GM18861 (cell line): ENCODE measurements at regions not wholly inside any gene's neighbourhood (a gene's known extent, or its start where the extent isn't known, plus 50 kb on each side); places are given as distances from the start of the nearest gene placed in this dataset.

Source experiments
- ATAC-seq: cut with Tn5 transposase; IDR thresholded peaks from one replicate; pipeline ENCODE4 v1.9.1; 2021; ENCODE audit not compliant: unreplicated experiment

DNA sequence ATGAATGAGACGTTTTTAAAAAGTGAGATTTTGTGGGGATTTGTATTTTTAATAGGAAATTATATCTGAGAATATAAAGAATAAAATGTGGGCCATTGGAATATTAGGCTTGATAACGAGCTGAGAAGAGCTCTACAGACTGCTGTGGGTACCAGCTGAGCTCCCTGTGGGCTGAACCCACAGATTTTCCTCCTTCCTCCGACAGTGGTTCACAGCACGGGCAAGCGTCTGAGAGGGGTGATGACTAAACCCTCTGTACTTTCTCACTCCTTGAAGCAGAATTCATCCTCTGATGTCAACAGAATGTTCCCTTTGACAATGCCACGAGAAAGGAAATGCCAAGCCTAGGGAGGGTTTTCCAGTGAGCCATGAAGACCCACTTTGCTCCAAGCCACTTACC is 102.7 kb upstream of the AJAP1 start:
- ATAC-seq: no peak

DNA sequence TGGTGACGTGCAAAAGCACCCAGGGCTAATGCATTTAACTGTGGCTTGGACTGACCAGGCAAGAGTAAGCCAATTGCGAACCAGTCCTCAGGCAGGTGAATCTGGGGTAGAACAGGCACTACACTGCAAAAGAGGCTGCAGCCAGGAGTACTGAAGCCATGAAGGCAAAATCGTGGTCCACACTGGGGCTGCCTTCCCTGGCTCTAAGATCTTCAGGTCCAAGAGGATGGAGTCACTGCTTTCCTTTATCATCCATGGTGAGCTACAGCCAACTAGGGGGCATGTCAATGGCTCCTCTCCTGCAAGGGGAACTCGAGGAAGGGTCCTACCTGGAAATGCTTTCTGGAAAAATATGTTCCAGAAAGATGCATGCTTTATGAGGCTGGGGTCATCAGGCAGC is 100.6 kb upstream of the AJAP1 start:
- no peak for ATAC-seq

DNA sequence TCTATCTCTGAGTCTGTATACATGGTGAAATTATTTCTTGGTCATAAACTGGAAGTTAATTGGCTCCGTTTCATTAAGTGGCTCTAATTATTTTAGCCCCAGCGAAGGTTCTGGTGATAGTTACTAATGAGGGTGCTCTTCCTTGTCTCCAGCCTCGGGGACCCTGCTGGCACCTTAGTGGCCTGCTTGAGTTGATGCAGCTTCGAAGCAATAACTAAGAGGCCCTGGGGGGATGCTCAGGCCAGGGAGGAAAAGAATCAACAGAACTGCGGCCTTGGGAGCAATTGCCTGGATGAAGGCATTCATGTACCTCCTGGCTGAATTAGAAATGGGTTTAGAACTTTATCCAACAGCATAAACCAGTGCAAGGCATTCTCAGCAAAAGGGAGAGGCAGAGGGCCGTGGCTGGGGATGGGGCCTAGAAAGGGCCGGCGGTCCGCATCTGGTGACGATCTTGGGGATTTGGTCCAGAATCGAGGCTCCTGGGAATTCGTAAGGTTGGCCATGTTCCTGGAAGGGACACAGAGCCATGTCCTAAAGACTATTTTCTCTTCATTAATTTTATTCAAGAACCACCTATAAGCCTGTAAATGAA is 100.0 kb upstream of the AJAP1 start:
- ATAC-seq: no peak

DNA sequence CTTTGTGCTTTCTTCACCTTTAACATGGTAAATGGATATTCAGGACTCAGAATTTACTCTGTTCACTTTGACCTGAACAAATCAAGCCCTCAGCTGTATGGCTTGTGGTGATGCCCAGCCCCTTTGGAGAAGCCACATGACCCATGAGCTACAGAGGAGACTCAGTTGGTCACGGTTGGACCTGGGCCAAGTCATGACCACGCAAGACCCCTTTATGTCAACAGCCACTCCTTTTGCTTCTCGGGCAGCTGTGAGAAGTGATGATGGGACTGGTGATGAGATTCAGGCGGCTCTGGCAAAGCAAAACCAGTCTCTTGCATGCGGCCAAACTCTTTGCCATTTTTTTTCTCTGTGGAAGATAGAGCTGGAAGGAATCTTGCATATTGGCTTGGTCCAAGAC is 96.5 kb upstream of the AJAP1 start:
- ATAC-seq: no peak

DNA sequence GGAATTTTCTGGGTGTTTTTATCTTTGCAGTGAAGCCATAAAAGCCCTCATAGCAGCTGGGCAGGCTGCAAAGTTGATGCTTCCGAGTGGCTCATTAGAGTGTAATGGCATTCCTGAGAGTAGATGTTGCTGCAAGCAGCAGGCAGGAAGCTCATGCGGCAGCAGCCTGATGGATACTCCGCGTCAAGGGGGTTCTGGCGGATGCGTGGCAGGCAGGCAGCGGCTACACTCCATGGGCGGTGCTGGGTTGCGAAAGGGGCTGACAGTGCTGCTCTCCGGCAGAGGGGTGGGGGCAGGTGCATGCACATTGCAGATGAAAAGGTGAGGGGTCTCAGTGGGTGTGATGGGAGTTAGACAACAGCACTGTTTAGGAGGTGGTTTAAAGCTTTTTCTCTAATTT is 93.2 kb upstream of the AJAP1 start:
- no peak for ATAC-seq

DNA sequence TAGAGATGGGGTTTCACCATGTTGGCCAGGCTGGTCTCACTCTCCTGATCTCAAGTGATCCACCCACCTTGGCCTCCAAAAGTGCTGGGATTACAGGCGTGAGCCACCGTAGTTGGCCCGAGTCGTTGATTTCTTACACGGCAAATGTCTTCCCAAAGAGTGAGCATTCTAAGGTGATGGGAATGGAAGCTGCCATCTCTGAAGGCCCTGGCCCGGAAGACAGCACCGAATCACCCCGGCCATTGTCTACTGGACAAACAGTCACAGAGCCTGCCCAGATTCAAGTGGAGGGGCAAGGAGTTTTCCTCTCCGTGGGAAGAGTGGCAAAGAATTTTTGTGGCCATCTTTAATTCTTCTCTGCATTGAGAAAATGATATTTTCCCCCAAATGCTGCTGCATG is 92.1 kb upstream of the AJAP1 start:
- ATAC-seq: no peak

DNA sequence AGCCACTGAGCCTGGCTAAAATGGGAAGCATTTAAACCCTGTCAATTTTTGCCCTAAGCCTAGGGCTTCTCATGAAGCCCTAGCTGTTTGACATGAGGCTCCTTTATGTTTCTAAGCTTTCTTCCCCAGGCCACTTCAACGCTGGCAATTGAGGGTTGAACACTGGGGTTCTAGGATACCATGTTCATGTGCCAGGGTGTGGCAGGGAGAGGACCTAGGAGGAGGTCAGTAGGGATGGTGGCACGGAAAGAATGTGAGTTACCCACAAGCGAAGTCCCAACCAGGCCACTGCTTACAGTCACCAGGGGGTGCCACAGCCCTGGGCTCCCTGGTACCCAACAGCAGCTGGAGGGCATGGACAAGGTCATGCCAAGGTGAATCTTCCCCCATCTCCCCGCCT is 90.8 kb upstream of the AJAP1 start:
- ATAC-seq: no peak

DNA sequence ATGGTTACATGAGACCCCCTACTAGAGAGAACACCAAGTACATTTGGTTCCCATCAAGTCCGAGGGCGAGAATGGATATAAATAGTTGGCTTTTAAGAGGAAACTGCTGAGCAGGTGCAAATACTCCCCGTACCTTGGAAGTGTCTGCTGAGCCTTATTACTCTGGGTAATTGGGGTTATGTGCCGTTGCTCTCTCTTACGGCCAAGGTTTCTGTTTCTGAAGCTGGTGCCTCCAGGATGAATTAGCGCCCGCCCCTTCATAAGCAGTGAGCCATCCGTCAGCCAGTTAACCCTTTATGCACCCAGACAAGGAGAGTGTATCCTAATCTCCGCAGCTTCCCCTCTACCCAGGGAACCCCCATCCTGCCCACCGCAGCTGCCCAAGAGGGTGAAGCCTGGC is 90.4 kb upstream of the AJAP1 start:
- ATAC-seq: no peak

DNA sequence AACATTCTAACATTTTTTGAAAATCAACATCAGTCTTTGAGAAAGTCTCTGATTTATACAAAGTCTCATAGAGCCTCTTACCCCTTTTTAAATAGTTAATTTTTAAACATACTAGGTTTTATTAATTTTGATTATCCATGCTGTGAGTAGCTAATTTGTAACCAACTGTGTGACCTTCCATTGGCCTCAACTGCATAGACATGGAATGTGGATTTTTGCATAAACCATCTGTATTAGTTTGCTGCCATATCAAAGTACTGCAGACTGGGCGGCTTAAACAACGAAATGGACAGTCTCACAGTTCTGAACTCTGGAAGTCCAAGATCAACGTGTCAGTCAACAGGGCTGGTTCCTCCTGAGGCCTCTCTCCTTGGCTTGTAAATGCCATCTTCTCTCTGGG is 89.2 kb upstream of the AJAP1 start:
- no peak for ATAC-seq

DNA sequence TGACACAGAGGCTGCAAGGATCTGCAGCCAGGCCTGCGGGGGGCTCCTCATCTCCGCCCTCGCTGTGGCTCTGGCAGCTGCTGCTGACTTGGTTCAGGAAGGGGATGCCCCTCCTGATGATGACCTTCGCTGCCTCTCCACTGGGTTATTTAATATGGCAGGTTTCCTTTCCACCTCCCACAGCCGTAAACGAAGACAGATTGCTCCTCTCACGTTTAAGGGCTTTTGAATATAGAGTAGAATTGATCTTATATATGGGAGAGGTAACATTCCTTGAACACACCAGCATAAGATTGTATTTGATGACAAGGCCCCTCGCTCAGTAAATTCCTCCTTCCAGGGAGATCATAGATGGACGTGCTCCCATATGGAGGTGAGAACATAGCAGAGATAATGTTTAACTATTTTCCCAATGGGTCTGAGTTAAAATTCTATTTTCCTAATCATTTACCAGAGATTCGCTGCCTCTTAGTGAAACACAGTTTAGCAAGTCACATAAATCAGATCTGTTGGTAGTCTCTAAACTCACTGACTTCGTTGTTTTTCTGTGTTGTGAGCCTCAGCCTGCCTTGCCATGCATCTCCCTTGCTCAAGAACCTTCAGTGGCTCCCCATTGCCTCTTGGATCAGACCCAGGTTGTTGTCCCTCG is 88.5 kb upstream of the AJAP1 start:
- ATAC-seq: no peak

DNA sequence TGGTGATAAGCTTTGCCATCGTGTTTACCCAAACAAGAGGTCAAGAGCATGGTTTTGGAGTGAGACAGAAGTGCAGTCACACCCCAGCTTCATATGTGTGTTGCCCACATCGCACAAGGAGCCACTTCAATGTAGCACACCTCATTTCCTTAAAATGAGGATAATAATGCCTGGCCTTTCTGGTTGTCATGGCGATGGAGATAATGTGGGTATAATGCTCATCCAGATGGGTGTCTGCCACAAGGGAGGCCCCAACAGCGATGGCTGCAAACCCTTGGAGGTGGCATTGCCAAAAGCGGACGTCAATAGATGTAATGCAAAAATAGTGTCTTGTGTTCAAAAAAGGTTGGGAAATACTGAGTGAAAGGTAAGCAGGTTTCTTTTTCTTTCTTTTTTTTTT is 83.1 kb upstream of the AJAP1 start:
- no peak for ATAC-seq

DNA sequence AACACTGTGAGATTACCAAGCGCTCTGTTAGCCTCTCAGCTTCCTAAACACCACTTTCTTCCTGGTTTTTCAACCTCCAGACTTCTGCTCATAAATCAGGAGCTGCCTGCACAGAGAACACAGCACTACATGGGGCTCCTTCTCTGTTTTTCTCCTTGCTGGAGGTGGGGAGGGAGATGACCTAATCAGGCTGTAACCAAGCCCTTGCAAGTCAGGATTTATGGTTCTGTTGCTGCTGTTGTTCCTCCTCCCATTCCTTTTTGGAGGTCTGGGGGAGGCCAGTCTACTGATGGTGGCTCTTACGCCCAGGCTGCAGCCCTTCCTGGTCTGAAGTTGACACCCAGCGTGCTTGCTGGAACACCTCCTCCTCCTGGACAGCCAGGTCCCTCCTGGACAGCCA is 80.9 kb upstream of the AJAP1 start:
- ATAC-seq: no peak

DNA sequence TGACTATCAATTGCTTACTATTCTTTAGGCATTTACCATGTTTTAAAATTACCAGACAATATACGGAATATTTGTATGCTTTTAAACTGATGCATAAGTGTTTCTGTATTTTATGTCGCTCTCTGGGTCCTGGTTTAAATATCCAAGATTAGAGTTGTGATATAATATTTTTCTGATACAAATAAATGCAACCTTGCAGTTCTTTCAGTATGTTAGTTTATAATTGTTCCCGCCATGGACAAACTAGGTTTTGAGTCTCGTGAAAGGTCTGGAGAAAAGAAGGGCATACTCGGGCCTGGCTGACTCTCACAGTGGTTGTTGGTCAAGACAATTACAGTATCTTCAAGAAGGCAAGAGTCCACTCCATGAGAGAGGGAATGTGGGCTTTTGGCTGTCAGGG is 72.6 kb upstream of the AJAP1 start:
- ATAC-seq: no peak

DNA sequence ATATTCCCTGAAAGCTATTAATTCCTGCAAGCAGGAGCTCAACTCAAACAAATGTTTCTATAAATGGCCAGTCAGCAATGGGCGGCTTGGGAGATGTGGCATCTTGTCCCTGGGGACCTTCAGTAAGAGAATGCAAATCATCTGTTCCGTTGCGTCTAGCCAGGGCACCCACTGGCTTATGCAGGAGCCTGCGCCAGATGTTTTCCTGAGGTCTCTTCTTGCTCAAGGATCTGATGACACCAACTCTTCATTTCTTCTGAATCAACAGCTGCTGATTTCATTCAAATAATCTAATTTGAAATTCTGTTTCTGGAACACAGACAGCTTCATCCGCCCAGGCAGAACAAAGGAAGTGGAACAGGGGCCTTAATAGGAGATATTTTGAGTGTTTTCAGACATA is 70.0 kb upstream of the AJAP1 start:
- ATAC-seq: no peak

DNA sequence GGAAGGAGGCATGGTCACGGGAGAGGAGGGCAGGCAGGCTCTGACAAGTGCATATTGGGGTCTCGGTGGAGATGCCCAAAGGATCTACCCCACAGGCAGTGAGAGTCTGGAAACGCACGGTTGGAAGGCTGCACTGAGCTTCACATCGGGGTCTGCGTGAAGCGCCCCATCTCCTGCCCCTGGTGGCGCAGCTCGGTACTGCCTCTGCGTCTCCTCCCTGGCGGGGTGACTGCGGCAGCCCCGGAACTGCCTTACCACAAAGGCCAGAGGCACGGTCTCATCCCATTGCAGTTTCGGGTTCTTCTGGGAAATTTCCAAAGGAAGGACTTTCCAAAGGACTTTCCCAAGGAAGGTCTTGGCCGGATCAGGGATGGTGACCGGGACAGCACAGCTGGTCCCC is 69.2 kb upstream of the AJAP1 start:
- ATAC-seq: no peak

DNA sequence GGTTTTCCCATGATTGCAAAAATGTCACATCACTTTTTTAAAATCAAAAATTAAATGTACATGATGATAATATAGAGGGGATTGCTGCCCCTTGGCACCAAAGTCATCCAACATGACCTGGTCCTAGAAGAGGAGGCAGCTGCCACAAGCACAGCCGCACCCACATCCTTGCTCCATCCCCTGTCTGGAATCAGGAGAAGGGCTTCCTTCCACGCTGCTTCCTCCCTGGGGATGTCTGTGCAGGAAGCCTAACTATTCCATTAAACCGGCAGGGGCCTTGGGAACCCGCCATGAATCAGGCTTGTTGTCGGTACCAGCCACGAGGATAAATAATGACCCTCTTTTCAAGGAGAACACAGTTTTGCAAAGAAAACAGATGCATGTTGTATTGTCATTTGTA is 68.7 kb upstream of the AJAP1 start:
- ATAC-seq: no peak

DNA sequence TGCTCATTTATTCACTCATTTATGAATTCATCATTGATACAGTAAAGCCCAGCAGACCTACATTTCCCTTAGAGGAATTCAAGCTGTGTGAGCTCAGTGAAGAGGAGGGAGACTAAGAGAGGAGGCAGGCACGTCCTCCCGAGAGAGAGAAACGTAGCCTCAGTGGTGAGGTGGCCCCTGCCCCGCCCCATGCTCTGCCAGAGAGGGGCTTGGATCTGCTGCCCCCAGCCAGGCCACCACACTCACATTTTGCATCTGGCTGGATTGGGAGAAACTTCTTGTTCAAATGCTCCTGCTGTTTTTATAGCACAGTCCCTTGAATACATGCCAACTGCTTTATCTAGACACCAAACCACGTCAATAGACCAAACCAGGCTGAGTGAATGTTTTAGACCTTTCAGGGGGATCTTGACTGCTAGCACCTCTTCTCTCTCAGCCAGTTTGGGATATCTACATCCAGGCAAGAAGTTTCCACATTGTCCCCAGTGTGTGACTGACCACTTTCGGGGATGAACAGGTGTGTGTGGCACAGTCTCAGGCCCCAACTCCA is 67.7 kb upstream of the AJAP1 start:
- no peak for ATAC-seq

DNA sequence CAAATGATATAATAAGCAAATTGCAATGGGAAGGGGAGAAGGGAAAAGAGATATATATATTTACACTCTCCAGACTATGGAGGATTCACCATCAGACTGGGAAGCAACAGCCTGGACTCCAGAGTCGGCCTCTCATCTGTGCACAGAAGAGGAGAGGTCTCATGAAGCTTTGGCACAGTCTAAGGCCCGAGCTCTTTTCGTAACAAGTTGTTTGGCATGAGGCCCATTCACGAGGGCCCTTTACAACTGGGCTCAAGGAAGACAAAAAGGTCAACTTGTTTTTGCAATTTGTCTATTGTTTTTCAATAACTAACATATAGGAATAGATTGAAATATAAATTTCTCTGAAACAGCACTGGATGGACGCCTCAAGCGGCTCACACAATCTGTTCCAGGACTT is 66.7 kb upstream of the AJAP1 start:
- ATAC-seq: no peak

DNA sequence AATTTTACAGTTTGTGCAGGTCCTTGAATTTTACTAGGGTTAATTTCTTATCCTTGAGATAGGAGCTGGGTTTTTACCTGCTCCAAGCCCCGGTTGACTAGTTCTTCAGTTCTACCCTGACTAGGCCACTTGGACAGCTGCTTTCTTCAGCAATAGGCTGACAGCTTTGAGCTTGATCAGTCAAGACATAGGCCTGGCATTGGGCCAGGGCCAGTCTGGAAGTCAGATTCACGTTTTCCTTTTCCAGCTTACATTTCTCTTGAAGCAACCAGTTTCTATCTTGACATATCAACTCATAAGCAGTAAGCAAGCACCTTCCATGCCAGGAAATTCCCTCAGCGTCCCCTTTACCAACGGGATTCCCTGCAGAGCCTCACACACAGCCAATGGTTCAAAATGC is 63.7 kb upstream of the AJAP1 start:
- no peak for ATAC-seq

DNA sequence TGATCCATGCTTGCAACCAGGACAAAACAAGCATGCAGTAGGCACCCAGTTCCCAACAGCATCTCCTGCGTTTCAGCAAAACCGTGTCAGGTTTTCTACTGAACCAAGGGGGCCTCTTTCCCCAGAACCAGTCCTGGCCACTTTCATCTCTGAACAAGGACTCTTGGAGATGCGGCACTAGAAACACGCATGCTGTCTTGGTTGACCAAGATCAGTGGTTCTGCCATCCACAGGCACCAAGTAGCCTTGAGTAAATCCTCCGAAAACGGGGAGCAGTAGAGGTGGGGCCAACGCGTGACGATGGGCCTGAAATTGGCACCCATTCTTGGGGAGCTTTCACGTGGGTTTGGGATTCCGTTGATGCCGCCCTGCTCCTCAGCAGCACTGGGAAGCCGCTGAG is 62.5 kb upstream of the AJAP1 start:
- ATAC-seq: no peak

DNA sequence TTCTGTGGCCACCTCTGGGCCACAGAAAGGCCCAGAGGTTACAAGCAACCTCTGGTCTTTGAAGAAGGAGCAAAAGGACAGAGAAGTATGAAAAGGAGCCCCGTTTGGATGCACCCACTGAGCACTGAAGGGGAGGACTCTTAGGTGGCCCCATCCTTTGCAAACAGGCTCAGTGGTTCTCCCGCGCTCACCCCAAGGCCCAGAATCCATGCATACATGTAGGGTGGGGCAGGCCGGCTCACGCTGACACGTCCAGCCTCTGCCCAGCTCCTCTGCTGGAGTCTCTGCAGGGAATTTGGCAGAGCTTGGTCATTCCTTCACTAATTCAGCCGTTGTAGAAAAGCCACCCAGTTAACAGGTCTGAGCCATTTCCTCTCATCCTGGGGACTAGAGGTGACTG is 61.3 kb upstream of the AJAP1 start:
- no peak for ATAC-seq

DNA sequence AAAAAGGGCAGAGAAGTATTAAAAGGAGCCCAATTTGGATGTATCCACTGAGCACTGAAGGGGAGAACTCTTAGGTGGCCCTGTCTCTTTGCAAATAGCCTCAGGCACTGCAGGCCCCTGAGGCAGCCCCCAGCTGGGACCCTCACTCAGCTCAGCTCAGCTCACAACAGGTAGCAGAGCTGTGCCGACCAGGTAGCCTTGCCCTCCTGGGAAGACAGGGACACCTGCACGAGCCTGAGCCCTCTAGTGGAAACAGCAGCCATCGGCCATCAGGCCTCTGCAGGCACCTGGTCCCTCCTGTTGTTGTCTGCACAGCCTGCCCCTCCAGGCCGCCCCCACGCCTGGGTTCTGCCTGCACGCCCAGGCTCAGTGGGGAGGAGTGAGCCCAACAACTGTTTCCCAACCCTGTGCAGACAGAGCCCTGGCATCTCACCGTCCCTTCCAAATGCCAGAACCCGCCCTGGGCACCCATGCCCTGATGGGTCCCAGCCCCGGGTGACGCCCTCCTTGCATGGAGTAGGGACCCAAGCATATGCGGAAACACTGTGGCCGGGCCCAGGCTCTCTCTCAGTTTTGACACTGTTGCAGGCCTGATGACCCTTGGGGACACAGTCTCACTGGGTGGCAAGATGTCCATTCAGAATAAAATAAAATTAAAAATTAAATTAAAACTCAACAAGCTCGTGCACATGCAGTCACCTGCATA is 60.0 kb upstream of the AJAP1 start:
- no peak for ATAC-seq
